ENCODE measurements at regions not wholly inside any gene's neighbourhood (a gene's known extent, or its start where the extent isn't known, plus 50 kb on each side); places are given as distances from the start of the nearest gene placed in this dataset.

DNA sequence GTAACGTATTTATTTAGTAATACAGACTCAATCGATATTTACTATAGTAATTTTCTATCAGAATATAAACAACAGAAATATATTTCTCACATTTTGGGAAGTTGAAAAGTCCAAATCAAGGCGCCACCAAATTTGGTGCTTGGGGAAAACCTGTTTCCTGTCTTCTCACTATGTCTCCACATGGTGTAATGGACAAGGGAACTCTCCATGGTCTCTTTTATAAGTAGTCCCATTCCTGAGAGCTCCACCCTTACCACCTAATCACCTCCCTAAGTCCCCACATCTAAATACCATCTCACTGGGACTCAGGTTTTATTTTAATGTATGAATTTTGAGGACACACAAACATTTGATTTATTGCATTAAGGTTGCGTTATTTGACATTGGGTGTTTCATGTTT lies 848.0 kb downstream of the LTN1 start:
- TF ChIP-seq, protein P1, sequence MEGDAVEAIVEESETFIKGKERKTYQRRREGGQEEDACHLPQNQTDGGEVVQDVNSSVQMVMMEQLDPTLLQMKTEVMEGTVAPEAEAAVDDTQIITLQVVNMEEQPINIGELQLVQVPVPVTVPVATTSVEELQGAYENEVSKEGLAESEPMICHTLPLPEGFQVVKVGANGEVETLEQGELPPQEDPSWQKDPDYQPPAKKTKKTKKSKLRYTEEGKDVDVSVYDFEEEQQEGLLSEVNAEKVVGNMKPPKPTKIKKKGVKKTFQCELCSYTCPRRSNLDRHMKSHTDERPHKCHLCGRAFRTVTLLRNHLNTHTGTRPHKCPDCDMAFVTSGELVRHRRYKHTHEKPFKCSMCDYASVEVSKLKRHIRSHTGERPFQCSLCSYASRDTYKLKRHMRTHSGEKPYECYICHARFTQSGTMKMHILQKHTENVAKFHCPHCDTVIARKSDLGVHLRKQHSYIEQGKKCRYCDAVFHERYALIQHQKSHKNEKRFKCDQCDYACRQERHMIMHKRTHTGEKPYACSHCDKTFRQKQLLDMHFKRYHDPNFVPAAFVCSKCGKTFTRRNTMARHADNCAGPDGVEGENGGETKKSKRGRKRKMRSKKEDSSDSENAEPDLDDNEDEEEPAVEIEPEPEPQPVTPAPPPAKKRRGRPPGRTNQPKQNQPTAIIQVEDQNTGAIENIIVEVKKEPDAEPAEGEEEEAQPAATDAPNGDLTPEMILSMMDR (IDR thresholded peaks at IDR 0.05): no peak
- TF ChIP-seq EP300 (IDR thresholded peaks at IDR 0.05) (no peak), POLR2A (IDR thresholded peaks at IDR 0.05) (no peak)
